Suppressor macrophage treated with lipopolysaccharide for 1 hour (primary cell): ENCODE measurements at regions not wholly inside any gene's neighbourhood (a gene's known extent, or its start where the extent isn't known, plus 50 kb on each side); places are given as distances from the start of the nearest gene placed in this dataset.

Source experiments
- DNase-seq, 3 donors: peaks; one replicate each; pipeline ENCODE4 v3.0.0-alpha.2; 2020 to 2022

DNA sequence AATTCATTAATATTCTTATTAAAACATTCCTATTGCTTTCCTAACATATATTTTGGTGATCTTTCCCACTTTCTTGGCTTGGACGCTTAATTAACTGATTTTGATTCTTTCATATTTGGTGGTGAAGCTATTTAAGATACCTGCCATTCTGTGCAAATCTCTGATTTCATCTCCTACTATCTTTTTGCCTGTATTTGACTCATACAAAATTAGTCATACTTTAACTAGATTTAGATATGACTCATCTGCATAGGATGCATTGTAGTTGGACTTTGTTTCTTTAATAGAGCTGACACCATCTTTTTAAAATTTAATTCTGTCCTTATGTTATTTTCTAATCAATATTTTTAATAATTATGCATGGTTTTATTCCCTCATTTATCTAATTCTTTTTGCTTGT is 93.8 kb upstream of the PLPPR4 start:
- no peak for DNase-seq

DNA sequence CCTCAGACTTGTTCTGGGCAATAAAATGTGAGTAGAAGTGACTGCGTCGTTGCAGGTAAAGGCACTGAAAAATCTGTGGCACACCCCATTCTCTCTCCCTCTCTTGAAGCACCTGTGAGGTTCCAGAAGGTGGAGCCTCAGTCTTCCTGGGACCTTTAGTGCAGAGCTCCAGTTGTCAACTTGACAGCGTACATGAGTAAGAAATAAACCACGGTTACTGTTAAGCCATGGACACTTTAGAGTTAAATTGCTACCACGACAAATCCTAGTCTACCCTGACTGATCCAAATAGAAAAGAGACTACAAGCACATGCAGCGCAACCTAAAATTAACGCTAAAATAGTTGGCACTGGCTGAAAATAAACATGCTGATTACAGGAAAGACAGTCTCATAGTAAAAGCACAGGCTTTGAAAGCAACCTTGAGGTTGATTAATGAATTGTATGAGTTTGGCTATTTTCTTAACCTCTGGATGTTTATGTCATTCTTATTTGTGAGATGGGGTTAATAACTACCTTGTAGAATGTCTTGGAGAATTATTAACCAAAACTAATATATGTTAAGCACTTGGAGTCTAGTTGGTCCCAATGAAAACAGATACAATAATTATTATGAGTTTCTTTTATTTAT is 93.0 kb upstream of the PLPPR4 start:
- DNase-seq: no peak

GRCh38 chr1:99173282-99173681 is 91.0 kb upstream of the PLPPR4 start:
- DNase-seq: no peak

GRCh38 chr1:99173900-99174299 is 90.4 kb upstream of the PLPPR4 start:
- no peak for DNase-seq

DNA sequence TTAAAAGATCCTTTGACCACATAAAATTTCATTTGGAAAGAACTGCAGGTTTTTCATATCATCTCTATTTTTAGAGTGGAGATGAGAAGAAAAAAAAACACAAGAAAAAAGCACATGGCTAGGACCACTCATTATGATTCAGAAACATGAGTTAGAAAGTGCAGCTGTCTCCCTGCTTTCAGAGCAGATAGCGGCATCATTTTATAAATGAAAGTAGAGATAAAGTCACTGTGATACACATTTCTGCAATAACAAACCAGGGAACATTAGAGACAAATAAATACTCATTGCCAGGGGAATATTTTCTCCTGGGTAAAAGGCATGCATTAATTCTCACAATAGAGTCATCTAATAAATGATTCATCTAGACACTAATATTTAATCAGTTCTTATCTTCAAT is 87.5 kb upstream of the PLPPR4 start:
- no peak for DNase-seq

GRCh38 chr1:99177465-99177864 is 86.8 kb upstream of the PLPPR4 start:
- DNase-seq: no peak

DNA sequence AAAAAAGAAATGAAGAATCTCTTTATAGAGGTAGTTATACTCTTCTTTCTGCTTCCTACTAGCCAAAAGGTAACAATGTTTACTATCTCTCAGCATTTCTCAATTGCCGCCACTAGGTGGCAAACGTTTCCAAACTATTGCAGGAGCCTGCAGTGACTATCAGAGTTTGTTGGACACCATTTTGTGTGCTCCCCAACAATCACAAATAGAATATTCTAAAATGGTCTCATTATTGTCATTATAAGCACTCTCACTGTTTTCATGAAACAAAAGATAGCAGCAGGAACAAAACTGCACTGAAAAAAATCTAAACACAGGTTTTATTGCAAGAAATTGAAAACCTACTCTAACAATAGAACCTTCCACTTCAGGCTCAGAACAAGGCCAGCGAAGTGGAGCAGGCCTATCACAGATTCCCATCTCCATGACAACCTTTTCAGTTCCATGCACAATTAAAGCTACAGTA is 83.9 kb upstream of the PLPPR4 start:
- DNase-seq: peak; percentile 76 to 84 (median 82)

DNA sequence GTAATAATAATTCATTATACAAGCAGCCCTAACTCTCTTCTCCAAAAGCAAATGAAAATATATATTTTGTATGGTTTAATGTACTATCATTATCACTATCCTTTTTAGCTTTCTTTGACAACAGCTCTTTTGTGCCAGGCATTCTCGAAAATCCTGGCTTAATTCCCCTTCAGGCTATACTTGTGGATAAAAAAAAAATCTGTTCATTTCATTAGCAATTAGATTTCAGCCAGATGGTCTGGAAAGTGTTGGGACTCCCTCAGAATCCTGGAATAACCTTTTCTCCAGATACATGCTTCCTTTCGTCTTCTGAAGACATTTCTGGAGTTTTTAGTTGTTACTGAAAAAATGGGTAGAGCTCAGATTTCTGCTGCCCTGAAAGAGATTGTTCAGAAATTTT is 83.4 kb upstream of the PLPPR4 start:
- DNase-seq: no peak

DNA sequence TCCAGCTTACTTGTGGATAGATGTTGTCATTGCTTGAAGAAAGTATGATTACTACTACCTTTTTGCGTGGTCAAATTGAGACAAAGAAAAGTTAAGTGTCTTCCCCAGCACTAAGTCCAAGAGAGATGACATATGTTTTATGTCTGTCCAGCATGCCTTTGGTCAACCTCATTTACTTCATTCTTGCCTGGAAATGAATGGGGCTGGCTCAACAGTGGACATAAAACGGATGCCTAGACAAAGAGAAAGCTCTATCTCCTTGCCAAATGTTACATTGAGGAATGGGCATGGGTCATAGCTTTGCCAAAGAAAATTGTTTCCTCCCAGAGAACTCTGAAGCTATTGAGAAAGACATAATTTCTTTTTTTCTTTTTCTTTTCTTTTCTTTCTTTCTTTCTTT is 82.4 kb upstream of the PLPPR4 start:
- no peak for DNase-seq

- DNase-seq: no peak
Observed at GRCh38 chr1:99185196-99185595, 79.1 kb upstream of the PLPPR4 start.

- no peak for DNase-seq
Observed at GRCh38 chr1:99193431-99193830, 70.9 kb upstream of the PLPPR4 start.

- DNase-seq: no peak
Observed at GRCh38 chr1:99198393-99198792, 65.9 kb upstream of the PLPPR4 start.

DNA sequence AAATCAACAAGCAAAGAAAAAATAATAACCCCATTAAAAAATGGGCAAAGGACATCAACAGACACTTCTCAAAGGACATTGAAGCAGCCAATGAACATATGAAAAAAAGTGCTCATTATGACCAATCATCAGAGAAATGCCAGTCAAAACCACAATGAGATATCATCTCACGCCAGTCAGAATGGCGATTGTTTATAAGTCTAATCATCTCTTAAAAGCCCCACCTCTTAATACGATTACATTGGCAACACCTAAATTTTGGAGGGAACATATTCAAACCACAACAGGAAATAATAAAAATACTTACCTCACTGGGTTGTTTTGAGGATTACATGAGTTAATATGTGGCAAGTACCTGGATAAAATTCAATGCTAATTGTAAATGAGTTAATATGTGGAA is 57.1 kb upstream of the PLPPR4 start:
- DNase-seq: no peak
